Neutrophil (primary cell): ENCODE measurements at regions not wholly inside any gene's neighbourhood (a gene's known extent, or its start where the extent isn't known, plus 50 kb on each side); places are given as distances from the start of the nearest gene placed in this dataset.
"Not testable (repeated sequence)": the region's sequence is repeated elsewhere in the genome, so short reads cannot be mapped to it uniquely, and the experiment has no call there.

ENCODE experiments used
- H3K27ac ChIP-seq: fragments of 200-600 bp; sonication (generic); 2 replicates; pipeline ENCODE4 v1.5.1; 2016; ENCODE audit warnings: mild to moderate bottlenecking, moderate library complexity
- H3K27me3 ChIP-seq: fragments of 200-600 bp; sonication (generic); 2 replicates; pipeline ENCODE4 v1.6.0; 2016; ENCODE audit warnings: mild to moderate bottlenecking
- H3K36me3 ChIP-seq: fragments of 200-600 bp; sonication (generic); 2 replicates; pipeline ENCODE4 v1.5.1; 2017
- H3K4me1 ChIP-seq, 2 experiments: fragments of 200-600 bp in 1 of 2; sonication (generic) in 1 of 2; 1 replicate in 1 of 2; 2 replicates in 1 of 2; pipeline versions ENCODE4 v1.5.1 to v1.6.1; 2013 to 2016; ENCODE audit warnings: low read depth in 1 of 2, low read length in 1 of 2, mild to moderate bottlenecking in 1 of 2, moderate library complexity in 1 of 2; ENCODE audit not compliant: control insufficient read depth in 1 of 2, insufficient read depth in 1 of 2
- H3K4me3 ChIP-seq, 2 experiments: fragments of 200-600 bp in 1 of 2; sonication (generic) in 1 of 2; 1 replicate in 1 of 2; 2 replicates in 1 of 2; pipeline ENCODE4 v1.5.1; 2013 to 2016; ENCODE audit warnings: low read depth in 1 of 2, low read length in 1 of 2, mild to moderate bottlenecking in 1 of 2, moderate library complexity in 1 of 2
- H3K9me3 ChIP-seq: fragments of 200-600 bp; sonication (generic); 2 replicates; pipeline ENCODE4 v1.5.1; 2016
- CTCF ChIP-seq: fragments of 200-600 bp; sonication (generic); IDR thresholded peaks from 2 replicates; pipeline ENCODE4 v1.5.1; 2016; ENCODE audit warnings: antibody characterized with exemption

- no peak for TF ChIP-seq CTCF
- Histone ChIP-seq H3K27me3 (no peaks in the 10 kb centered on the region), H3K9me3 (no peaks in the 10 kb centered on the region), H3K4me1 (no peaks in the 10 kb centered on the region), H3K4me3 (no peak overlapping the region), H3K36me3 (no peaks in the 10 kb centered on the region), H3K27ac (no peak overlapping the region)
These were observed 118.1 kb upstream of the NEIL3 start for GRCh38 chr4:177191586-177191985.

GRCh38 chr4:177191991-177192390, 117.7 kb upstream of the NEIL3 start:
- no peak overlapping the region for H3K4me3 ChIP-seq
- no peaks in the 10 kb centered on the region for H3K27me3 ChIP-seq
- H3K36me3 ChIP-seq, result no peaks in the 10 kb centered on the region
- H3K9me3 ChIP-seq, result no peaks in the 10 kb centered on the region
- no peaks in the 10 kb centered on the region for H3K4me1 ChIP-seq
- H3K27ac ChIP-seq, result no peak overlapping the region
- TF ChIP-seq CTCF, result no peak

GRCh38 chr4:177193024-177193715, 116.5 kb upstream of the NEIL3 start:
- H3K36me3 ChIP-seq, H3K9me3 ChIP-seq, H3K27ac ChIP-seq, H3K4me1 ChIP-seq, H3K27me3 ChIP-seq, H3K4me3 ChIP-seq: not testable (repeated sequence)

- no peak for TF ChIP-seq CTCF
- Histone ChIP-seq H3K27ac (no peak overlapping the region), H3K9me3 (no peaks in the 10 kb centered on the region), H3K27me3 (no peaks in the 10 kb centered on the region), H3K4me3 (no peak overlapping the region), H3K36me3 (no peaks in the 10 kb centered on the region), H3K4me1 (no peaks in the 10 kb centered on the region)
These were observed 114.8 kb upstream of the NEIL3 start for GRCh38 chr4:177194906-177195305.

- H3K4me1 ChIP-seq, result no peaks in the 10 kb centered on the region
- no peaks in the 10 kb centered on the region for H3K36me3 ChIP-seq
- H3K9me3 ChIP-seq, result no peaks in the 10 kb centered on the region
- H3K4me3 ChIP-seq, result no peak overlapping the region
- H3K27me3 ChIP-seq, result no peaks in the 10 kb centered on the region
- H3K27ac ChIP-seq, result no peak overlapping the region
- no peak for TF ChIP-seq CTCF
These were observed 113.1 kb upstream of the NEIL3 start for GRCh38 chr4:177196615-177197014.

- no peak for TF ChIP-seq CTCF
These were observed 108.1 kb upstream of the NEIL3 start for GRCh38 chr4:177201614-177202013.

More at GRCh38 chr4:177201614-177202013, 108.1 kb upstream of the NEIL3 start:
- Histone ChIP-seq H3K4me3 (no peak overlapping the region), H3K27me3 (no peaks in the 10 kb centered on the region), H3K36me3 (no peaks in the 10 kb centered on the region), H3K4me1 (no peaks in the 10 kb centered on the region), H3K9me3 (no peaks in the 10 kb centered on the region), H3K27ac (no peak overlapping the region)
